ENCODE measurements at regions not wholly inside any gene's neighbourhood (a gene's known extent, or its start where the extent isn't known, plus 50 kb on each side); places are given as distances from the start of the nearest gene placed in this dataset.
"Not testable (repeated sequence)": the region's sequence is repeated elsewhere in the genome, so short reads cannot be mapped to it uniquely, and the experiment has no call there.

GRCh38 chr4:129675036-129675435 lies 579.1 kb downstream of the C4orf33 start:
- DNase-seq (ENCODE audit: low read depth), result no peak

GRCh38 chr4:129676934-129677333 lies 581.0 kb downstream of the C4orf33 start:
- no peak for DNase-seq (ENCODE audit: low read depth)

GRCh38 chr4:129682586-129682985 lies 586.6 kb downstream of the C4orf33 start:
- no peak for DNase-seq (ENCODE audit: low read depth)

GRCh38 chr4:129707949-129708348 lies 612.0 kb downstream of the C4orf33 start:
- DNase-seq (ENCODE audit: low read depth), result no peak

- DNase-seq (ENCODE audit: low read depth), result no peak
These were observed 612.8 kb downstream of the C4orf33 start for GRCh38 chr4:129708784-129709183.

- no peak for DNase-seq (ENCODE audit: low read depth)
These were observed 642.2 kb downstream of the C4orf33 start for GRCh38 chr4:129738175-129738574.

GRCh38 chr4:129747756-129748155 lies 651.8 kb downstream of the C4orf33 start:
- DNase-seq (ENCODE audit: low read depth), result no peak

GRCh38 chr4:129748991-129749390 lies 653.0 kb downstream of the C4orf33 start:
- no peak for DNase-seq (ENCODE audit: low read depth)

- no peak for DNase-seq (ENCODE audit: low read depth)
These were observed 655.7 kb downstream of the C4orf33 start for GRCh38 chr4:129751646-129752045.

GRCh38 chr4:129783596-129783995 lies 687.6 kb downstream of the C4orf33 start:
- DNase-seq (ENCODE audit: low read depth), result no peak

- no peak for DNase-seq (ENCODE audit: low read depth)
These were observed 692.5 kb downstream of the C4orf33 start for GRCh38 chr4:129788486-129788885.

GRCh38 chr4:129804461-129804981 lies 708.6 kb downstream of the C4orf33 start:
- no peak for DNase-seq (ENCODE audit: low read depth)

GRCh38 chr4:129806986-129807385 lies 711.0 kb downstream of the C4orf33 start:
- no peak for DNase-seq (ENCODE audit: low read depth)

- no peak for DNase-seq (ENCODE audit: low read depth)
These were observed 712.3 kb downstream of the C4orf33 start for GRCh38 chr4:129808242-129808641.

- DNase-seq (ENCODE audit: low read depth), result no peak
These were observed 725.1 kb downstream of the C4orf33 start for GRCh38 chr4:129821073-129821472.

- DNase-seq (ENCODE audit: low read depth), result no peak
These were observed 726.0 kb downstream of the C4orf33 start for GRCh38 chr4:129821963-129822362.

- DNase-seq (ENCODE audit: low read depth), result no peak
These were observed 726.7 kb downstream of the C4orf33 start for GRCh38 chr4:129822701-129823100.

GRCh38 chr4:129823105-129823504 lies 727.2 kb downstream of the C4orf33 start:
- no peak for DNase-seq (ENCODE audit: low read depth)

GRCh38 chr4:129829373-129829772 lies 733.4 kb downstream of the C4orf33 start:
- no peak for DNase-seq (ENCODE audit: low read depth)

GRCh38 chr4:129839687-129840086 lies 743.7 kb downstream of the C4orf33 start:
- DNase-seq (ENCODE audit: low read depth), result no peak

GRCh38 chr4:129842096-129842495 lies 746.1 kb downstream of the C4orf33 start:
- DNase-seq (ENCODE audit: low read depth), result no peak

- DNase-seq (ENCODE audit: low read depth), result no peak
These were observed 756.5 kb downstream of the C4orf33 start for GRCh38 chr4:129852434-129852833.

- not testable (repeated sequence) for DNase-seq (ENCODE audit: low read depth)
These were observed 757.9 kb downstream of the C4orf33 start for GRCh38 chr4:129853685-129854467.
